ENCODE measurements at regions not wholly inside any gene's neighbourhood (a gene's known extent, or its start where the extent isn't known, plus 50 kb on each side); places are given as distances from the start of the nearest gene placed in this dataset.
"Not testable (repeated sequence)": the region's sequence is repeated elsewhere in the genome, so short reads cannot be mapped to it uniquely, and the experiment has no call there.

- TF ChIP-seq ZFX (IDR thresholded peaks at IDR 0.05; ENCODE audit: borderline replicate concordance) = no peak
- TF ChIP-seq, protein P1, sequence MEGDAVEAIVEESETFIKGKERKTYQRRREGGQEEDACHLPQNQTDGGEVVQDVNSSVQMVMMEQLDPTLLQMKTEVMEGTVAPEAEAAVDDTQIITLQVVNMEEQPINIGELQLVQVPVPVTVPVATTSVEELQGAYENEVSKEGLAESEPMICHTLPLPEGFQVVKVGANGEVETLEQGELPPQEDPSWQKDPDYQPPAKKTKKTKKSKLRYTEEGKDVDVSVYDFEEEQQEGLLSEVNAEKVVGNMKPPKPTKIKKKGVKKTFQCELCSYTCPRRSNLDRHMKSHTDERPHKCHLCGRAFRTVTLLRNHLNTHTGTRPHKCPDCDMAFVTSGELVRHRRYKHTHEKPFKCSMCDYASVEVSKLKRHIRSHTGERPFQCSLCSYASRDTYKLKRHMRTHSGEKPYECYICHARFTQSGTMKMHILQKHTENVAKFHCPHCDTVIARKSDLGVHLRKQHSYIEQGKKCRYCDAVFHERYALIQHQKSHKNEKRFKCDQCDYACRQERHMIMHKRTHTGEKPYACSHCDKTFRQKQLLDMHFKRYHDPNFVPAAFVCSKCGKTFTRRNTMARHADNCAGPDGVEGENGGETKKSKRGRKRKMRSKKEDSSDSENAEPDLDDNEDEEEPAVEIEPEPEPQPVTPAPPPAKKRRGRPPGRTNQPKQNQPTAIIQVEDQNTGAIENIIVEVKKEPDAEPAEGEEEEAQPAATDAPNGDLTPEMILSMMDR (IDR thresholded peaks at IDR 0.05) = no peak
- H3K27ac ChIP-seq = no peak overlapping the region
Measured at GRCh38 chr7:142455392-142455791, 197.5 kb upstream of the PRSS58 start.

DNA sequence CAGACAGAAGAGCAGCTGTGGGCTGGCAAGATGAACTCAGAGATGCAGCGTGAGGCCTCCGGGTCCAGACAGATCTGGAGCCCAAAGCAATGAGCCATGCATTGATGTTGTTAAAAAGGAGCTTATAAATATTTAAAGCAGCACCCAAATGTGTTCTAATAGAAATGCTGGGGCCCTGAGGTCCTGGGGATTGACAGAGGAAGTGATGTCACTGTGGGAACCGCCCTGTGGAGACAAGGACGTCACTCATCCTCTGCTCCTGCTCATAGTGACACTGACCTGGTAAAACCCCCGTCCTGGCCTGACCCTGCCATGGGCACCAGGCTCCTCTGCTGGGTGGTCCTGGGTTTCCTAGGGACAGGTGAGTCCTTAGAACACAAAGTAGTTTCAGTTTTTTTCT lies 197.0 kb upstream of the PRSS58 start:
- TF ChIP-seq, protein P1 (IDR thresholded peaks at IDR 0.05) = no peak
- no peak for TF ChIP-seq ZFX (IDR thresholded peaks at IDR 0.05; ENCODE audit: borderline replicate concordance)
- no peak overlapping the region for H3K27ac ChIP-seq

DNA sequence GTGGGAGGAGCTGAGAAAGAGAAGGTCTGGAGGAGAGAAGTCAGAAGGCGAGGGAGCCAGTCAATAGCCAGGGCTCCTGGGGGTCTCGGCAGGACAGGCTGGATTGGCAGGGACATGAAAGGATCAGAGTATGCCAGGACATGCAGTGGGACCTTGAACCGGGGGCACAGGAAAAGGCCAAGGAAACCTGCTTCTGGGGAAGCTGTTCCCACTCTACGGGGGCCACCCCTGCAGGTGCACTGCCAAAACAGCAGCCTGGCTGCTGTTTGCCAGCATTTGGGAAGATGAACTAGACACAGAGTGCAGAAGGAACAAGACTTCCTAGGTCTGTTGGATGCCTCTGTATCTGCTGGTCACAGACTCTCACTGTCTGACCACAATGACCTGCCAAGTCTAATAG lies 194.9 kb upstream of the PRSS58 start:
- TF ChIP-seq, protein P1 (IDR thresholded peaks at IDR 0.05) = no peak
- TF ChIP-seq ZFX (IDR thresholded peaks at IDR 0.05; ENCODE audit: borderline replicate concordance) = no peak

DNA sequence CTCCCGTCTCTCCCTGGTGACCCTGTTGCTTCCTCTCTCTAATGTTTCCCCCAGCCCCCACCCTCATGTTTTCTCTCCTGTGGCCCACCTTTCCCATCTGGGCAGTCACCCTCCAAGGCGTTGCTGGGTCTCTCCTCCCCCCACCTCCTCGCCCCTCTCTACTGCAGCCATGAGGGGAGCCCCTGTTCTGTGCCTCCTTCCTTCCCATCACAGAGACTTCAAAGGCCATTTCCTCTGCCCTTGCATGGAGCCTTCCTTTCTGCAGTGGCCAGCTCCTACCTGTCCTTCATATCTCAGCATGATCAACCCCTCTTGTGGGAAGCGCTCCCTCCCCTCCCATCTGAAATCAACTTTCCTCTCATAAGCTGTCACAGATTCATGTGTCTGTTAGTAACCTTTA lies 194.0 kb upstream of the PRSS58 start:
- TF ChIP-seq, protein P1 (IDR thresholded peaks at IDR 0.05) = no peak
- TF ChIP-seq ZFX (IDR thresholded peaks at IDR 0.05; ENCODE audit: borderline replicate concordance) = no peak
- no peak overlapping the region for H3K27ac ChIP-seq

More for the DNA sequence above, 194.9 kb upstream of the PRSS58 start:
- no peak overlapping the region for H3K27ac ChIP-seq

GRCh38 chr7:142451296-142451695 lies 193.4 kb upstream of the PRSS58 start:
- TF ChIP-seq ZFX (IDR thresholded peaks at IDR 0.05; ENCODE audit: borderline replicate concordance) = no peak
- TF ChIP-seq, protein P1 (IDR thresholded peaks at IDR 0.05) = no peak
- H3K27ac ChIP-seq = no peak overlapping the region

- TF ChIP-seq ZFX (IDR thresholded peaks at IDR 0.05; ENCODE audit: borderline replicate concordance) = no peak
- TF ChIP-seq, protein P1 (IDR thresholded peaks at IDR 0.05) = no peak
- no peak overlapping the region for H3K27ac ChIP-seq
Measured at GRCh38 chr7:142450695-142451094, 192.8 kb upstream of the PRSS58 start.

- H3K27ac ChIP-seq = no peak overlapping the region
- TF ChIP-seq ZFX (IDR thresholded peaks at IDR 0.05; ENCODE audit: borderline replicate concordance) = no peak
- TF ChIP-seq, protein P1 (IDR thresholded peaks at IDR 0.05) = no peak
Measured at GRCh38 chr7:142450206-142450605, 192.3 kb upstream of the PRSS58 start.

DNA sequence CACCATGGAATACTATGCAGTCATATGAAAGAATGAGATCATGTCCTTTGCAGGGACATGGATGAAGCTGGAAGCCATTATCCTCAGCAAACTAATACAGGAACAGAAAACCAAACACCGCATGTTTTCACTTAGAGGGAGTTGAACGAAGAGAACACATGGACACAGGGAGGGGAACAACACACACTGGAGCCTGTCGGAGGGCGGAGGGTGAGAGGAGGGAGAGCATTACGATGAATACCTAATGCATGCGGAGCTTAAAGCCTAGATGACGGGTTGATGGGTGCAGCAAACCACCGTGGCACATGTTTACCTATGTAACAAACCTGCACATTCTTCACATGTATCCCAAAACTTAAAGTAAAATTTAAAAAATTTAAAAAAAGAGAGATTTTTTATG lies 191.0 kb upstream of the PRSS58 start:
- not testable (repeated sequence) for H3K27ac ChIP-seq

All from 22Rv1 (cell line).